Activated T-helper 2 cell treated with anti-CD3 and anti-CD28 coated beads, Interferon-gamma antibody, Interleukin-2, Interleukin-4, amounts not matched to agents 10 μg/mL and 5 μg/mL and 100 μg/mL, durations not matched to agents 14 hours and 24 hours and 36 hours (primary cell): ENCODE measurements at regions not wholly inside any gene's neighbourhood (a gene's known extent, or its start where the extent isn't known, plus 50 kb on each side); places are given as distances from the start of the nearest gene placed in this dataset.

Source experiments
- DNase-seq: peaks from one replicate; pipeline ENCODE4 v3.0.0; 2021; ENCODE audit warnings: low spot score
- H3K27ac Mint-ChIP-seq: one replicate; pipeline ENCODE4 v1.8.0; 2021; ENCODE audit warnings: mixed read lengths
- H3K27me3 Mint-ChIP-seq: one replicate; pipeline ENCODE4 v1.8.0; 2021; ENCODE audit warnings: low read depth, mixed read lengths
- H3K36me3 Mint-ChIP-seq: one replicate; pipeline ENCODE4 v1.8.0; 2021; ENCODE audit warnings: low read depth, mixed read lengths
- H3K4me1 Mint-ChIP-seq: one replicate; pipeline ENCODE4 v1.8.0; 2021; ENCODE audit warnings: low read depth, mixed read lengths
- H3K4me3 Mint-ChIP-seq: one replicate; pipeline ENCODE4 v1.8.0; 2021; ENCODE audit warnings: low read depth, mild to moderate bottlenecking, moderate library complexity, mixed read lengths
- H3K9me3 Mint-ChIP-seq: one replicate; pipeline ENCODE4 v1.8.0; 2021; ENCODE audit warnings: mixed read lengths
- intact Hi-C: fragments of 100-400 bp; cut with micrococcal nuclease; formaldehyde crosslinking; loops from one replicate; pipeline ENCODE4 v1.15.1; 2023

DNA sequence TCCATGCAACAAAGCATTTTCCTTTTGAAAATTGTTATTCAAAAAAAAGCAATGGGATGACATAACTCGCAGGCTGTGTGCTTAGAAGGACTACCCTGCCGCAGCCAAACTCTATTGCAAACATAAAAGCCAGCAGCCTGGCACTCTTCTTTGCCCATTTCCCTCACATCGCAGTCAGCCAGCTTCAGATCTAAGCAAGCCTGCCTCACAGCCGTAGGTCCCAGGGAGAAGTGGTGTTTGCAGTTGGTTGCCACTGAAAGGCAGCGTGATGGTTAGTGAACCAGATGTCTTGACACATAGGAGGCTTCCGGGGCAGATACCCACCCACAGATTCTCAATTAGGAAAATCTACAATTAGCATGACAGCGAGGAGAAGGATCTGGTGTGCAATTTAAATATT lies 655.2 kb downstream of the RNF144A start:
- Mint-ChIP-seq H3K27ac (peak overlapping the region; percentile 82), H3K36me3 (peaks cover 42% of the 10 kb centered on the region), H3K9me3 (peaks cover 36% of the 10 kb centered on the region), H3K27me3 (no peaks in the 10 kb centered on the region), H3K4me1 (peaks cover 68% of the 10 kb centered on the region), H3K4me3 (no peak overlapping the region)
- peak; percentile 19 for DNase-seq
- intact Hi-C loops = no loop called here

DNA sequence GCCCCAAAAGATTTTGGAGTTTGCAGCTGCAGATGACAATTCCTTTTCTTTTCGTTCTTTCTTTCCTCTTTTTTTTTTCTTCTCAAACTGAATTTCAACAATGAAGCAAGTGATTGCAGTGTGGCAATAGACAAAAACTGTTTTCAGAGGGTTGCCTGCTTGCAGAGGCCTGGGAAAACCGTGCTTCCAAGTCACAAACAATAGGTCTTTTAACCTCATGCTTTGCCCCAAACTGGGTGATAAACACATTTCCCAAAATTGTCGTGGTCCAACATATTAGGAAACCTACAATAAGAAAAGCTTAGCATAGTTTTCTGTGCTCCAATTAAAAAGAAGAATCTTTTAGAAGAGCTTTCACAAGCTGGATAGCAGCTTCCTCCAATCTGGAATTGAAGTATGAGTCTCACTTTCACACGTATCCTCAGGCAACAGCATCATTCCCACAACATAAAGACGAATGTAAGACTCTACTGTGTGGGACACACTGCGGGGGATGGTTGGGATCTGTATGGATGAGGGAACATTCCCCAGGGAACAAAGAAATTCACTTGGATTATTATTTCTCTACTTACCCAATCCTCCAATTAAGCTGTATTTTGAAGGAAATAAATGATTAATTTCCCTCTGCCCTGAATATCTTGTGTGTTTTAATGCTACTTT lies 656.1 kb downstream of the RNF144A start:
- intact Hi-C loops = no loop called here
- Mint-ChIP-seq H3K27me3 (no peaks in the 10 kb centered on the region), H3K36me3 (peaks cover 50% of the 10 kb centered on the region), H3K27ac (peak overlapping the region; percentile 82), H3K4me1 (peaks cover 63% of the 10 kb centered on the region), H3K4me3 (no peak overlapping the region), H3K9me3 (peaks cover 44% of the 10 kb centered on the region)
- no peak for DNase-seq

DNA sequence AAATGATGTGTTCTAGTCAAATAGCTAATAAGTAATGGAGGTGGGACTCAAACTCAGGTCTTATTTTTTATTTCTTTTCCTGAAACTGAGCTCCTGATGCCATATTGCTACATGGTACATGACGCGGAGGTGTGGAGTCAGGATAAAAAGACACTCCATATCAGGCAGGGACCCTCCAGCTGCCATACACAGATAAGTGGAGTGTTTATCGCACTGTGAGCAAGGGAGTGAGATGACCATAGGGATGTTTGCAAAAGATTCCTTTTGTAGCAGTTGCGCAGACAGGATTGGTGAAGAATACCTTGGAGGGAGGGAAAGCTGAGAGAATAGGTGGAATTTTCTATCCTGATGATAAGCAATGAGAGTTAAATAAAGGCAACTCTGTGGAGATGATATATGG lies 657.2 kb downstream of the RNF144A start:
- Mint-ChIP-seq H3K27me3 (no peaks in the 10 kb centered on the region), H3K36me3 (peaks cover 61% of the 10 kb centered on the region), H3K4me1 (peaks cover 55% of the 10 kb centered on the region), H3K4me3 (no peak overlapping the region), H3K9me3 (peaks cover 55% of the 10 kb centered on the region), H3K27ac (no peak overlapping the region)
- DNase-seq = no peak
- intact Hi-C loops = no loop called here

DNA sequence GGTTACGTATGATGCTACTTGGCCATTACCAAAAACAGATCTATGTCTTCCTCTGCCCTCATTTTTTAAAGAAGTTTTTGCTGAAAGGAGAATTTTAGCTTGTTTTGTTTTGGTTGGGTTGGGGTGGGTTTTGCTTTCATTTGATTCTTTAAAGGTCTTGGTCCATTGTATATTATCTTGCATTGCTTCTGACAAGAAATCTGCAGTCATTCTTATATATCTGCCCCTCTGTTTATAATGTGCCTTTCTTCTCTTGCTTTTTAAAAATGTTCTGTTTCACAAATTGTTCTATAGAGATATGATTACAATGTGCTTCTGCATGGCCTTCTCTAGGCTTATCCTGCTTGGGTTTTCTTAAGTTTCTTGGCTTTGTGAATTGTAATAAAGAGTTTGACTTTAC lies 660.6 kb downstream of the RNF144A start:
- Mint-ChIP-seq H3K27ac (peak overlapping the region; percentile 24), H3K36me3 (peaks cover 51% of the 10 kb centered on the region), H3K4me3 (no peak overlapping the region), H3K4me1 (peaks cover 25% of the 10 kb centered on the region), H3K9me3 (peaks cover 67% of the 10 kb centered on the region), H3K27me3 (no peaks in the 10 kb centered on the region)
- intact Hi-C loops = no loop called here
- no peak for DNase-seq

GRCh38 chr2:7584017-7584416 lies 666.8 kb downstream of the RNF144A start:
- Mint-ChIP-seq H3K36me3 (peaks cover 44% of the 10 kb centered on the region), H3K9me3 (peaks cover 58% of the 10 kb centered on the region), H3K4me1 (peaks cover 29% of the 10 kb centered on the region), H3K27ac (peak overlapping the region; percentile 52), H3K4me3 (no peak overlapping the region), H3K27me3 (no peaks in the 10 kb centered on the region)
- no peak for DNase-seq
- intact Hi-C loops = no loop called here

- intact Hi-C loops = loop anchor here (5.0 kb wide), 2 partner anchors 75 to 135 kb away; no protein-coding TSS in a partner anchor
- DNase-seq = no peak
- Mint-ChIP-seq H3K4me1 (peaks cover 32% of the 10 kb centered on the region), H3K27me3 (no peaks in the 10 kb centered on the region), H3K9me3 (peaks cover 39% of the 10 kb centered on the region), H3K4me3 (no peak overlapping the region), H3K36me3 (peaks cover 44% of the 10 kb centered on the region), H3K27ac (no peak overlapping the region)
Measured at GRCh38 chr2:7586898-7587297, 669.7 kb downstream of the RNF144A start.

- no peak for DNase-seq
Measured at GRCh38 chr2:7588295-7588694, 671.1 kb downstream of the RNF144A start.

DNA sequence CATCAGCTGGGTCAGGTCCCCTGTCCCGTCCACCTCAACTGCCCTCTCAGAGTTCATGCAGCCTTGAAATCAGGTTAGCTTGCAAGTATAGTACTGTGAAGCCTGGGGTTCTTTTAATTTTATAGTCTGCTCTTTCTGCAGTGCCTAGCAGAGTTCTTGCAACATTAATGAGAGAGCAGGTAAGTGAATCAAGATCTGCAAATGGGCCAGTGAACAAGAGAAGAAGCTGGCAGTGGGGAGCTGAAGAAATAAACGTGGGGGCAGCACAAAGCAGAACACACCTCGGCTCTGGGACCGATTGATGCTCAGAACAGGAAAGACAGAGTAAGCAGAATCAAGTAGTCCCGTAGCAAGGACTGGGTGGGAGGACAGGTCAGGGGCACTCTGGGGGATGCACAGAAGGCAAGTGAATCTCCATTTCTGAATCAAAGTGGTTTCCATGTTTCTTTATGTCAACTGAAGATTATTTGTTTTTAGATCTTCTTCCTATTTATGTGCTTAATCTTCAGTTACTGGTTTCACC lies 675.5 kb downstream of the RNF144A start:
- no peak for DNase-seq
- Mint-ChIP-seq H3K9me3 (peaks cover 10% of the 10 kb centered on the region), H3K4me3 (no peak overlapping the region), H3K27me3 (no peaks in the 10 kb centered on the region), H3K27ac (no peak overlapping the region), H3K4me1 (peaks cover 33% of the 10 kb centered on the region), H3K36me3 (peaks cover 17% of the 10 kb centered on the region)
- intact Hi-C loops = no loop called here

More at GRCh38 chr2:7588295-7588694, 671.1 kb downstream of the RNF144A start:
- intact Hi-C loops = loop anchor here (2.0 to 5.0 kb wide), 4 partner anchors 21 to 151 kb away; no protein-coding TSS in a partner anchor
- peaks cover 31% of the 10 kb centered on the region for H3K9me3 Mint-ChIP-seq
- H3K36me3 Mint-ChIP-seq = peaks cover 38% of the 10 kb centered on the region
- no peak overlapping the region for H3K4me3 Mint-ChIP-seq
- no peaks in the 10 kb centered on the region for H3K27me3 Mint-ChIP-seq
- H3K4me1 Mint-ChIP-seq = peaks cover 42% of the 10 kb centered on the region
- peak overlapping the region; percentile 66 for H3K27ac Mint-ChIP-seq

GRCh38 chr2:7593360-7593759 lies 676.1 kb downstream of the RNF144A start:
- no peak overlapping the region for H3K4me3 Mint-ChIP-seq
- H3K4me1 Mint-ChIP-seq = peaks cover 35% of the 10 kb centered on the region
- H3K27ac Mint-ChIP-seq = no peak overlapping the region
- peaks cover 4% of the 10 kb centered on the region for H3K9me3 Mint-ChIP-seq
- intact Hi-C loops = no loop called here
- DNase-seq = no peak
- H3K36me3 Mint-ChIP-seq = peaks cover 11% of the 10 kb centered on the region
- H3K27me3 Mint-ChIP-seq = no peaks in the 10 kb centered on the region

DNA sequence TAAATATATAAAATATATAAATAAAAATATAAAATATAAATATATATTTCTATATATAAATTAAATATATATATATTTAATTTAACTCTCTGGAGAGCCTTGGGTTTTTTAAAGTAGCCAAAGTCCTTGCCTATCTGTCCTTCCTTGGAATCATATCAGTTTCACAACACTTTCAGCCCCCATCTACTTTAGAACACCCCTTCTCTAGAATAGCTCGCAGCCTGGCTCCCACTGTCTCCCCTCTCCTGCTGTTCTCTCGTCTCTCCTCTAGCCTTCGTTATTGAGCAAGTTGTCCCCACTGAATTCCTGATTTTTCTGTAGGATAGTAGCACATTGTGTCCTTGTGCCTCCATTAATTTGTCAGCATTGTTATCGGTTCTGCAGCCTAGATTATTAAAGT lies 677.0 kb downstream of the RNF144A start:
- H3K36me3 Mint-ChIP-seq = peaks cover 11% of the 10 kb centered on the region
- H3K27me3 Mint-ChIP-seq = no peaks in the 10 kb centered on the region
- DNase-seq = no peak
- H3K4me3 Mint-ChIP-seq = no peak overlapping the region
- H3K4me1 Mint-ChIP-seq = peaks cover 38% of the 10 kb centered on the region
- intact Hi-C loops = no loop called here
- no peaks in the 10 kb centered on the region for H3K9me3 Mint-ChIP-seq
- no peak overlapping the region for H3K27ac Mint-ChIP-seq

DNA sequence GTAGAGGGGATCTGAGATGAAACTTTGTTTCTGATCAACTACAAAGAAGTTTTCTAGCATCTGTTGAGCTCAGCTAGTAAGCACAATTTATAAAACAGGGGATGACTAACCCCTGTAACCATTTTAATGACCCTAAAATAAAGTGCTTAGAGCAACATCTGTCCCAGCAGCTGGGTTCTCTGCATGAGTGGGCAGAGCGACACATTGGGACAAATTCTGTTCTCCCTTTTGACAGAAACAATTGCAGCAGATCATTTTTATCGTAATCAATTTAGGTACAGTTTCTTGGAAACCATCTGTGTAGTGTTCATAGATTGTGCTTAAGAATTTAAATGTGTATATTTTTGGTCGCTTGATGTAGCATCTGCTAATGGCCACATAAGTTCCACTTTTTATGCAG lies 678.0 kb downstream of the RNF144A start:
- DNase-seq = no peak
- Mint-ChIP-seq H3K4me3 (no peak overlapping the region), H3K27ac (no peak overlapping the region), H3K9me3 (peaks cover 5% of the 10 kb centered on the region), H3K4me1 (peaks cover 37% of the 10 kb centered on the region), H3K27me3 (no peaks in the 10 kb centered on the region), H3K36me3 (peaks cover 13% of the 10 kb centered on the region)
- intact Hi-C loops = no loop called here

- Mint-ChIP-seq H3K4me1 (peaks cover 25% of the 10 kb centered on the region), H3K9me3 (peaks cover 21% of the 10 kb centered on the region), H3K4me3 (no peak overlapping the region), H3K36me3 (peaks cover 12% of the 10 kb centered on the region), H3K27me3 (no peaks in the 10 kb centered on the region), H3K27ac (no peak overlapping the region)
- intact Hi-C loops = no loop called here
- DNase-seq = no peak
Measured at GRCh38 chr2:7598402-7598801, 681.2 kb downstream of the RNF144A start.

DNA sequence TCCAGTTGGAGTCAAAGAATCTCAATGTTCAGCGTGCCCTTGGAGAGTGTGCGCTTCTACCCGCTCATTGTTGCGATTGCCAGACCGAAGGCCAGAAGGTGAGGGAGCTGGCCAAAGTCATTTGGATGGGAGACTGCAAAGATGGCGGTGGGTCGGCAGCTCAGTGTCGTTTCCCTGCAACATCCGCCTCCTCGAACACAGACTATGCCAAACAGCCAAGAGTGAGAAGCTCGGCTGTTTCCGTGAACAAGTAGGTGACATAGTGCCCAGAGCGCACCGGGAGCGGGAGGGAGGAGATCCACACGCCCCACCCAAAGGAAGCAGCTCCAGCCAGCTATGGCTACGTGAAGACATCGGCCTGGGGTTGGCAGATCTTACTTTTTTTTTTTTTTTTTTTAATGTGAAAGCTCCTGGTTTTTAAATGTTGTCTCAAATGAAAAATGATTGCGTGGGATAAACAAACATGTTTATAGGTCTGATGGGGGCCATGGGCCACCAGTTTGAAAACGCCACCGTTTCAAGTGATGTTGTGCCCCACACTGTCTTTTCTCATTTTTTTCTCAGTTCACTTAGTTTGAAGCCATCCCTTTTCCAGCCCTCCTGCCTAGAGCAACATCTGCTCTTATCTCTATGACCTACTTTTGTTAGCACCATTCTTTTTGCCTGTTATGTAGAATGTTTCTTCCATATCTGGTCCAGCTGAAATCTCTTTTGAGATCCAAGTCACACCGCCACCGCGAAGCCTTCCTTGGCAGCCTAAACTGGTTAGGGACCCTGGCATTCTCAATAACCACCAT lies 682.4 kb downstream of the RNF144A start:
- H3K4me3 Mint-ChIP-seq = no peak overlapping the region
- no peak overlapping the region for H3K27ac Mint-ChIP-seq
- H3K4me1 Mint-ChIP-seq = peaks cover 20% of the 10 kb centered on the region
- H3K36me3 Mint-ChIP-seq = peaks cover 12% of the 10 kb centered on the region
- H3K9me3 Mint-ChIP-seq = peaks cover 22% of the 10 kb centered on the region
- intact Hi-C loops = no loop called here
- no peaks in the 10 kb centered on the region for H3K27me3 Mint-ChIP-seq
- DNase-seq = no peak
